WI38 (cell line): ENCODE measurements at regions not wholly inside any gene's neighbourhood (a gene's known extent, or its start where the extent isn't known, plus 50 kb on each side); places are given as distances from the start of the nearest gene placed in this dataset.

Source experiments
- H3K4me3 ChIP-seq: 2 replicates; pipeline ENCODE4 v1.5.1; 2011; ENCODE audit warnings: low read depth, mild to moderate bottlenecking, control low read depth, low read length
- CTCF ChIP-seq: IDR thresholded peaks from 2 replicates; pipeline ENCODE4 v1.5.1; 2012; ENCODE audit warnings: low read depth, mild to moderate bottlenecking, control low read depth, low read length

DNA sequence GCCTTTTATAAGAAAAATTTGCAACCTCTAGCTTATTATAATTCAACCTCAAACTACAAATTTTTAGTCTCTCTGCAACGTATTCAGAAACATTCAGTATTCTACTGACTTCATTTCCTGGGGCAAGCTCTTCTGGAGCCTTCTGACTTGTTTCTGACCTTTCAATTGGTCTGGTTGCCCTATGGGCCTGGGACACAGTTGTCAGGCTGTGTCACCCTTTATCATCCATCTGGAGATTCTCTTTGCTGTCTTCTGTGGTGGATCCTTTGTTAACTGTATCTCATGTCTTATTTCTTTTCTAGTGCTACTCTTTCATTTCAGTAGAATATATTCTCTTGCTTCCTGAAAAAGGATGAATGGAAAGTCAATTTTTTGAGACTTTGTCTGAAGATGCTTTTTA is 55.1 kb upstream of the PGRMC2 start:
- TF ChIP-seq CTCF: no peak

DNA sequence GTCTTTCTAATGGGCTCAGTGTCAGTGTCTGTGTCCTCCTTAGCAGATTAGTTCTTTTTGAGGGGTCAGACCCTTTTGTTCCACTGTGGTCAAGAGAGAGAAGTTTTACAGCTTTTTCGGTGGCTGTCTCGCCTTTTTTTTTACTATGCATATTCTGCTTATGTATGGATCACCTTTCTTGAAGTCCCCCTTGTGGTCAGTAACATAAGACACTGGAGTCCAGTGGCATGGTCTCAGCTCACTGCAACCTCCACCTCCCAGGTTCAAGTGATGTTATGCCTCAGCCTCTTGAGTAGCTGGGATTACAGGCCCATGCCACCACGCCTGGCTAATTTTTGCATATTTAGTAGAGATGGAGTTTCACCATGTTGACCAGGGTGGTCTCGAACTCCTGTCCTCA is 54.0 kb upstream of the PGRMC2 start:
- TF ChIP-seq CTCF: no peak
- H3K4me3 ChIP-seq: no peak overlapping the region

More for the DNA sequence above, 55.1 kb upstream of the PGRMC2 start:
- no peak overlapping the region for H3K4me3 ChIP-seq

GRCh38 chr4:128338634-128339355 is 51.2 kb upstream of the PGRMC2 start:
- no peak overlapping the region for H3K4me3 ChIP-seq
- no peak for TF ChIP-seq CTCF

DNA sequence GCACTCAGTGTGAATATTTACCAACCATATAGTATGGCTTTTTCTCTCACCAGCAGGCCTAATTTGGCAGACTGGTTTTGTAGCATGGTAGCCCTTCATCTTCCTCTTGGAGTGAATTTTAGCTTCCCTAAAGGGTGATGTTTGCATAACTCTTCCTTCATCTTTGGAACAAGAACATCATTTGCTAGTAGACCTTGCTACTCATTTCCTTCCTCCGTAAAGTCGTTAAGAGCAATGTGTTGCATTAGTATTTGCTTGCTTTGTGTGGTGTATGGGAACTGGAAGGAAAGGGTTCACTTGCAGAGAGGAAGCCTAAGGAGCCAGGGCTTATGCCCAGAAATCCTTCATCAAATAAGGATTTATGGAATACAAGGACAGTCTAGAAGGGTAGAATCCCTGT is 50.2 kb upstream of the PGRMC2 start:
- no peak overlapping the region for H3K4me3 ChIP-seq
- TF ChIP-seq CTCF: no peak
